Upper lobe of right lung (tissue), 1 donor: ENCODE measurements at regions not wholly inside any gene's neighbourhood (a gene's known extent, or its start where the extent isn't known, plus 50 kb on each side); places are given as distances from the start of the nearest gene placed in this dataset.

ENCODE experiments used
- ATAC-seq: fragments of 200-7000 bp; cut with Tn5 transposase; one replicate; pipeline ENCODE4 v1.9.1; 2020; ENCODE audit warnings: mild to moderate bottlenecking, moderate library complexity
- DNase-seq: peaks from one replicate; pipeline ENCODE4 v3.0.0-alpha.2; 2020
- H3K27ac ChIP-seq: fragments of 200-600 bp; one replicate; pipeline ENCODE4 v1.8.0; 2022
- H3K27me3 ChIP-seq: fragments of 200-600 bp; one replicate; pipeline ENCODE4 v1.8.0; 2022; ENCODE audit warnings: mild to moderate bottlenecking
- H3K36me3 ChIP-seq: fragments of 200-600 bp; one replicate; pipeline ENCODE4 v1.8.0; 2022
- H3K4me1 ChIP-seq: fragments of 200-600 bp; one replicate; pipeline ENCODE4 v1.8.0; 2022
- H3K4me3 ChIP-seq: fragments of 200-600 bp; one replicate; pipeline ENCODE4 v1.8.0; 2022; ENCODE audit warnings: mild to moderate bottlenecking
- H3K9me3 ChIP-seq: fragments of 200-600 bp; one replicate; pipeline ENCODE4 v1.8.0; 2022
- intact Hi-C: fragments of 100-400 bp; cut with DNase I; formaldehyde crosslinking; loops from one replicate; pipeline ENCODE4 v1.11.0; 2022
- TF ChIP-seq, protein P1 (sequence below): fragments of 200-600 bp; IDR thresholded peaks from one replicate; pipeline ENCODE4 v1.8.0; 2022; ENCODE audit warnings: antibody characterized with exemption
- donor health status: DM: no; HTN: yes; CAD: no; lungs with severe emphysema.

DNA sequence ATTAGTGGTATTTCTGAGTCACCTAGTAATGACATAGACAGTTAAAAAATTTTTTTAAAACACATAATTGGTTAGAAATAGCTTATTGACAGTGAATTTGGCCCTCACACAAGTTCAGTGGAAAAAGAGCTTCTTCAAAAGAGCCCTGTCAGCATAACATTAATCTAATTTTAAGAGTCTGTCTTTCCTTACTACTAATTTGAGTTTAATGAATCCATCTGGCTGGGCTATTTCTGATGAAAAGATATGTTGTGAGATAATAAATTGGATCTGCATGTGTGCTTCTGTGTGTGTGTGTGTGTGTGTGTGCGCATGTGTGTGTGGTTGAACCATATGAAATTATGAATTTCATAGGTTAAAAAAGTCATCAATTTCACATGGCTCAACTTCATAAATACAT lies 1045.2 kb downstream of the FLRT2 start:
- no peak overlapping the region for H3K27ac ChIP-seq
- H3K9me3 ChIP-seq: peaks cover 4% of the 10 kb centered on the region
- TF ChIP-seq, protein P1, sequence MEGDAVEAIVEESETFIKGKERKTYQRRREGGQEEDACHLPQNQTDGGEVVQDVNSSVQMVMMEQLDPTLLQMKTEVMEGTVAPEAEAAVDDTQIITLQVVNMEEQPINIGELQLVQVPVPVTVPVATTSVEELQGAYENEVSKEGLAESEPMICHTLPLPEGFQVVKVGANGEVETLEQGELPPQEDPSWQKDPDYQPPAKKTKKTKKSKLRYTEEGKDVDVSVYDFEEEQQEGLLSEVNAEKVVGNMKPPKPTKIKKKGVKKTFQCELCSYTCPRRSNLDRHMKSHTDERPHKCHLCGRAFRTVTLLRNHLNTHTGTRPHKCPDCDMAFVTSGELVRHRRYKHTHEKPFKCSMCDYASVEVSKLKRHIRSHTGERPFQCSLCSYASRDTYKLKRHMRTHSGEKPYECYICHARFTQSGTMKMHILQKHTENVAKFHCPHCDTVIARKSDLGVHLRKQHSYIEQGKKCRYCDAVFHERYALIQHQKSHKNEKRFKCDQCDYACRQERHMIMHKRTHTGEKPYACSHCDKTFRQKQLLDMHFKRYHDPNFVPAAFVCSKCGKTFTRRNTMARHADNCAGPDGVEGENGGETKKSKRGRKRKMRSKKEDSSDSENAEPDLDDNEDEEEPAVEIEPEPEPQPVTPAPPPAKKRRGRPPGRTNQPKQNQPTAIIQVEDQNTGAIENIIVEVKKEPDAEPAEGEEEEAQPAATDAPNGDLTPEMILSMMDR: no peak
- H3K27me3 ChIP-seq: no peaks in the 10 kb centered on the region
- no peak for DNase-seq
- no peaks in the 10 kb centered on the region for H3K36me3 ChIP-seq
- intact Hi-C loops: no loop called here
- ATAC-seq: no peak
- no peak overlapping the region for H3K4me3 ChIP-seq
- H3K4me1 ChIP-seq: no peaks in the 10 kb centered on the region

DNA sequence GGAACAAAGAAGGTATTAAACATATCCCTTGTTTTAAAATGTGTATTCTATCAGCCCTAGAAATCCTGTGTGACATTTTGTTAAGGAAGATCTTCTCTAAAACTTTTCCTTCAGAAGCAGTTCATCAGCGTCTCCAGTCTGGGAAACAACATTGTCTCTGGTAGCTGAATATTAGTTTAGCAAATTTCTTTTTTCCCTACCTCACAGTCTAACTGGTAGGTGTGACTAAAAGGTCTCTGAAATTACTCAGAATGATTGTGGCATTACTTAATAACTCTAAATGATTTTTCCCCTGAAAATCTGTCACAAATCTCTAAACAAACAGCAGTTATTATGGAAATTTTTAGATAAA lies 1044.8 kb downstream of the FLRT2 start:
- intact Hi-C loops: no loop called here
- no peaks in the 10 kb centered on the region for H3K4me1 ChIP-seq

DNA sequence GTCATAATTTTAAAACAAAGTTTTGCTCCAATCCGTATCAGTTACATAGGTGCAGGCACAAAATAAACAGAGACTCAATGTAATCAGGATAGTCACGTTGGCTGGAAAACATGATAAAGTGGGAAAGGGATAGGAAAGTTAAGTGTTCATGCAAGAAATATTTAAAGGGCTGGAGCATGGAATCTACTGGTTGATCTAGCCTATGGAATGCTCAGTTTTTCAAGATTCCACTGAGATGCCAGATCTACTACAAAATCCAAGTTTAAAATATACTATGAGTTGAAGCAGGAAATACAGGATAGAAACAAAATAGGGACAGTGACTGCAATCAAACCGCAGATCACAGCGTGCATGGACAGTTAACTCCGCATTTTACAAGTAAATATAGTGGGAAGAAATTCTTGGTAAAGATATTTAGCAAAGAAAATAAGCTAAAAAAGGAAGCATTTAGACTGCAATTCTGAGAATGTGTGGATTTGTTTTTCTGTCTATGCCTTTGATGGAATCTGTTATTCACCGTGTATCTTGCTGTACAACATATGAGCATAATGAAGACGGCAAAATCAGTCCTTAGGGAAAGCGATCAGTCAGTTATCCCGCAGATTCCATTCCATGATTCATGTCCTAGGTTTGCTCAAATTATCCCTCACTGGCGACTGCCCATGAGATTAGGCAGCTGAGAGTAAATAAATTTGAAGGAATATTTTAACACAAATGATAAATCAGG lies 1044.3 kb downstream of the FLRT2 start:
- TF ChIP-seq, protein P1: no peak
- Histone ChIP-seq H3K27ac (no peak overlapping the region), H3K27me3 (no peaks in the 10 kb centered on the region), H3K36me3 (no peaks in the 10 kb centered on the region), H3K4me1 (no peaks in the 10 kb centered on the region), H3K4me3 (no peak overlapping the region), H3K9me3 (peaks cover 4% of the 10 kb centered on the region)
- ATAC-seq (no peak), DNase-seq (no peak)
- intact Hi-C loops: no loop called here

More for the DNA sequence above, 1044.8 kb downstream of the FLRT2 start:
- peaks cover 4% of the 10 kb centered on the region for H3K9me3 ChIP-seq
- no peak for DNase-seq
- TF ChIP-seq, protein P1: no peak
- no peak overlapping the region for H3K27ac ChIP-seq
- no peak overlapping the region for H3K4me3 ChIP-seq
- H3K36me3 ChIP-seq: no peaks in the 10 kb centered on the region
- ATAC-seq: no peak
- H3K27me3 ChIP-seq: no peaks in the 10 kb centered on the region

DNA sequence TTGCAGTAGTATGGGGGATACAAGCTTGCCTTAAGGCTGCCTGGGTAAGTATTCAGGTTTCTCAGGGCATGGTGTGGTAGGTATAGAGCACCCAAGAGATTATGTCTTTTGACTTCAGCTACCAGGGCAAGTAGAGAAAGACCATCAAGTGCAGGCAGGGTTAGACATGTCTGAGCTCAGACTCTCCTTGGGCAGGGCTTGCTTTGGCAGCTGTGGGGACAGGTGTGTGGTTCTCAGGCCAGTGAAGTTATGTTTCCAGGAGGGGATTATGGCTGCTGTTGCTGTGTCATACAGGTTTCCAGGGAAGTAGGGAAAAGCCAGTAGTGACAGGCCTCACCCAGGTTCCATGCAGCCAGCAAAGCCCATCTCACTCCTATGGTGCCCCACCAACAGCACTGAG lies 1040.4 kb downstream of the FLRT2 start:
- H3K36me3 ChIP-seq: no peaks in the 10 kb centered on the region
- no peak overlapping the region for H3K27ac ChIP-seq
- TF ChIP-seq, protein P1: no peak
- H3K27me3 ChIP-seq: no peaks in the 10 kb centered on the region
- H3K4me3 ChIP-seq: no peak overlapping the region
- no peak for ATAC-seq
- intact Hi-C loops: no loop called here
- no peak for DNase-seq
- no peaks in the 10 kb centered on the region for H3K4me1 ChIP-seq
- peaks cover 4% of the 10 kb centered on the region for H3K9me3 ChIP-seq

DNA sequence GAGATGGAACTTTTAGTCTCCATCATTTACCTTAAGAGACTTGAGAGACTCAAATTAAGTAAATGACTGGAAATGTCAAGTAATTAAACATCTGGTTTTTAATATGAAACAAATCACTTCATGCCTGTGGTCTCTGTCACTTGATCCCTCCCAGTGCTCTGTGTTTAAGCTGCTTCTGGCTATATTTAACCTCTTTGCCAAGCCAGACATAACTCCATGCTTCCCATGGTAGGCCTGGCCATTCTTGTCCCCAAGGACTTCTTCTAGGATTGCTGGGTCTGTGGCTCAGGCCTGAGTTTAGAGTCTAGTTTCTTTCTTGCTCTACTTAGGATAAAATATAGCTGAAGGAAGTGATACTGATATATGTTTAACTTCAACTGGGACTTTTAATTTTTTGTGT lies 1013.6 kb downstream of the FLRT2 start:
- Histone ChIP-seq H3K4me3 (no peak overlapping the region), H3K36me3 (no peaks in the 10 kb centered on the region), H3K27ac (no peak overlapping the region), H3K4me1 (no peaks in the 10 kb centered on the region), H3K27me3 (no peaks in the 10 kb centered on the region), H3K9me3 (no peaks in the 10 kb centered on the region)
- intact Hi-C loops: no loop called here
- no peak for ATAC-seq
- DNase-seq: no peak
- TF ChIP-seq, protein P1: no peak

DNA sequence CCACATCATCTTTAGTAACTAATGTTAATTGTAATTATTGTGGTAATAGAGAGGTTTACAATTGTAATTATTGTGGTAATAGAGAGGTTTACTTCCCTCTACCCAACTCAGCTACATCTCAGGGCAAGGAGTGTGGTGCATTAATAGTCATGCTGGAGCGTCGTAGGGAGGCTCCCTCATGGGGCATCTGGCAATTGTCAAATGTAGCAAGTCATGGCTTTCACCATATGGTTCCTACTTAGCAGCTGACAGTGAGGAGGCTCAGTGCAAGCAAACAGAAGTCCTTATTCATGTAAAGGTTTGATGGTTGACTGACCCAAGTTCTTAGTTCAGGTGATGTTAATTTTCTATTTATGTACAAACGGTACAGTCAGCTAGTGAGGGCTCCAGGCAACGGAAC lies 1012.0 kb downstream of the FLRT2 start:
- ATAC-seq (no peak), DNase-seq (no peak)
- H3K9me3 ChIP-seq: no peaks in the 10 kb centered on the region

More for the DNA sequence above, 1012.0 kb downstream of the FLRT2 start:
- Histone ChIP-seq H3K36me3 (no peaks in the 10 kb centered on the region), H3K4me1 (no peaks in the 10 kb centered on the region), H3K4me3 (no peak overlapping the region), H3K27me3 (no peaks in the 10 kb centered on the region), H3K27ac (no peak overlapping the region)
- TF ChIP-seq, protein P1: no peak
- intact Hi-C loops: no loop called here
